Spleen (tissue), 7 donors: ENCODE measurements at regions not wholly inside any gene's neighbourhood (a gene's known extent, or its start where the extent isn't known, plus 50 kb on each side); places are given as distances from the start of the nearest gene placed in this dataset.

Source experiments
- POLR2A ChIP-seq, 3 donors: fragments of 450-650 bp; IDR thresholded peaks; one replicate each; pipeline ENCODE4 v1.5.1; 2017; ENCODE audit warnings: antibody characterized with exemption in 3 of 3, mild to moderate bottlenecking in 1 of 3
- POLR2AphosphoS5 ChIP-seq, 3 donors: sonication (generic); formaldehyde crosslinking; IDR thresholded peaks; one replicate each; pipeline ENCODE4 v1.5.1; 2017; ENCODE audit warnings: antibody characterized with exemption in 3 of 3
- TF ChIP-seq, protein P1 (sequence below), 11 experiments: fragments of 200-600 bp in 7 of 11; fragments of 450-650 bp in 4 of 11; sonication (generic) in 4 of 11; IDR thresholded peaks in 8 of 11; conservative IDR thresholded peaks in 3 of 11; 1 replicate in 7 of 11; 2 replicates in 4 of 11; pipeline versions ENCODE4 v1.4.0 to v1.8.0; 2016 to 2021; ENCODE audit warnings: antibody characterized with exemption in 11 of 11, inconsistent platforms in 4 of 11, mild to moderate bottlenecking in 1 of 11
- donor health status: DM: no; HTN: no; CAD: no; lungs with moderate emphysema.
- donor health status: DM: no; HTN: no; CAD: no.
- donor health status: DM: no; HTN: no; CAD: no.

DNA sequence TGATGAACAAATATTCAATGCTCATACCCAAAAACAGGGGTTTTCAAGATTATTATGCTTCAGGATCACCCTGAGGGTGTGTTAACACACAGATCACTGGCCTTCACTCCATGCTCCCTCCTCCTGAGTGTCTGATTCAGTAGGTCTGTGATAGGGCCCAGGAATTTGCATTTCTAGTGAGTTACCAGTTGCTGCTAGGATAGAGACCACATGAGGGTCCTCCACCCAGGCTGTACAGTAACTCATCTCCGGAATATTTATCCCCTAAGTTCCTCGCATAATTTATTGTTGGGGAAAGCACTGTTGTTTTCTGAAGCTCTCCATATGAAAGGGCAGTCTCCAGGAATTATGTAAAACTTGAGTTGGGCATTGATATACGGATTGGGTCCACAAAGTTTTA, 1106.6 kb upstream of the B3GALT2 start:
- TF ChIP-seq POLR2A (IDR thresholded peaks at IDR 0.05) (no peak), POLR2AphosphoS5 (IDR thresholded peaks at IDR 0.05) (no peak)
- TF ChIP-seq, protein P1, sequence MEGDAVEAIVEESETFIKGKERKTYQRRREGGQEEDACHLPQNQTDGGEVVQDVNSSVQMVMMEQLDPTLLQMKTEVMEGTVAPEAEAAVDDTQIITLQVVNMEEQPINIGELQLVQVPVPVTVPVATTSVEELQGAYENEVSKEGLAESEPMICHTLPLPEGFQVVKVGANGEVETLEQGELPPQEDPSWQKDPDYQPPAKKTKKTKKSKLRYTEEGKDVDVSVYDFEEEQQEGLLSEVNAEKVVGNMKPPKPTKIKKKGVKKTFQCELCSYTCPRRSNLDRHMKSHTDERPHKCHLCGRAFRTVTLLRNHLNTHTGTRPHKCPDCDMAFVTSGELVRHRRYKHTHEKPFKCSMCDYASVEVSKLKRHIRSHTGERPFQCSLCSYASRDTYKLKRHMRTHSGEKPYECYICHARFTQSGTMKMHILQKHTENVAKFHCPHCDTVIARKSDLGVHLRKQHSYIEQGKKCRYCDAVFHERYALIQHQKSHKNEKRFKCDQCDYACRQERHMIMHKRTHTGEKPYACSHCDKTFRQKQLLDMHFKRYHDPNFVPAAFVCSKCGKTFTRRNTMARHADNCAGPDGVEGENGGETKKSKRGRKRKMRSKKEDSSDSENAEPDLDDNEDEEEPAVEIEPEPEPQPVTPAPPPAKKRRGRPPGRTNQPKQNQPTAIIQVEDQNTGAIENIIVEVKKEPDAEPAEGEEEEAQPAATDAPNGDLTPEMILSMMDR (IDR thresholded peaks at IDR 0.05 in 8 of 11, conservative IDR thresholded peaks at IDR 0.05 in 3 of 11), result no peak
